ENCODE measurements at regions not wholly inside any gene's neighbourhood (a gene's known extent, or its start where the extent isn't known, plus 50 kb on each side); places are given as distances from the start of the nearest gene placed in this dataset.

DNA sequence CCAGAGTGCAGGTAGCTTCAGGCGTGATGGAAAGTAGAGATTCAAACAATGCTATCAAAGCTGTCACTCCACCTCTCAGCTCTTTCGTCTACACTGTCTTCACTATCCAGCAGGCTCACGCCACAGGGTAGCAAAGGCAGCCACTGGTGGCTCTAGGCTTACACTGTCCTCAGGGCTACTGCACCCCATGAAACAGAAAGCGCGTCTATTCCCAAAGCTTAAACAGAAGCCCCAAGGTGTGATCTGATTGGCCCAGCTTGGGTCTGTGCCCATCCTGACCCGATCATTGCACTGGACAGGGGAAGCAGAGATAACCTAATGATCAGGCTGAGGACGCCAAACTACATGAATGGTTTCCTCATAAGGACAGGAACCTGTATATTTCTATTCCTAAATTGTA is 100.1 kb downstream of the PDCL3 start:
- TF ChIP-seq MYC (IDR thresholded peaks at IDR 0.05; ENCODE audit: low read depth, low read length) (no peak), POLR2A (IDR thresholded peaks at IDR 0.05; ENCODE audit: extremely low read depth, insufficient read length) (no peak)

All from NB4 (cell line).